Fibroblast of mammary gland (primary cell): ENCODE measurements at regions not wholly inside any gene's neighbourhood (a gene's known extent, or its start where the extent isn't known, plus 50 kb on each side); places are given as distances from the start of the nearest gene placed in this dataset.
A peak's percentile ranks its signal among the peaks of the same experiment; 100 is the strongest.
"Not testable (repeated sequence)": the region's sequence is repeated elsewhere in the genome, so short reads cannot be mapped to it uniquely, and the experiment has no call there.

Source experiments
- DNase-seq: peaks from one replicate; pipeline ENCODE4 v3.0.0-alpha.2; 2010; ENCODE audit warnings: low read depth
- H3K4me3 ChIP-seq: 2 replicates; pipeline ENCODE4 v1.5.1; 2011; ENCODE audit warnings: low read depth, mild to moderate bottlenecking, low read length, moderate library complexity; ENCODE audit not compliant: control insufficient read depth
- CTCF ChIP-seq: conservative IDR thresholded peaks from 2 replicates; pipeline ENCODE4 v1.5.1; 2011; ENCODE audit warnings: low read depth, low read length, inconsistent platforms; ENCODE audit not compliant: control insufficient read depth, insufficient read depth

GRCh38 chr18:1663879-1664705 is 759.4 kb downstream of the ADCYAP1 start:
- TF ChIP-seq CTCF: peak; percentile 43
- no peak overlapping the region for H3K4me3 ChIP-seq
- peak; percentile 3 for DNase-seq

- no peak for TF ChIP-seq CTCF
- DNase-seq: no peak
- no peak overlapping the region for H3K4me3 ChIP-seq
Measured at GRCh38 chr18:1665079-1665478, 760.4 kb downstream of the ADCYAP1 start.

GRCh38 chr18:1668279-1668678 is 763.6 kb downstream of the ADCYAP1 start:
- TF ChIP-seq CTCF: no peak
- DNase-seq: no peak
- no peak overlapping the region for H3K4me3 ChIP-seq

- not testable (repeated sequence) for DNase-seq, H3K4me3 ChIP-seq
Measured at GRCh38 chr18:1671710-1672109, 767.0 kb downstream of the ADCYAP1 start.

- no peak for DNase-seq
- no peak overlapping the region for H3K4me3 ChIP-seq
- TF ChIP-seq CTCF: no peak
Measured at GRCh38 chr18:1676387-1676786, 771.7 kb downstream of the ADCYAP1 start.

GRCh38 chr18:1680108-1680507 is 775.4 kb downstream of the ADCYAP1 start:
- no peak for DNase-seq
- H3K4me3 ChIP-seq: no peak overlapping the region
- no peak for TF ChIP-seq CTCF

GRCh38 chr18:1691863-1692262 is 787.2 kb downstream of the ADCYAP1 start:
- H3K4me3 ChIP-seq: no peak overlapping the region
- TF ChIP-seq CTCF: no peak
- no peak for DNase-seq
